ENCODE measurements at regions not wholly inside any gene's neighbourhood (a gene's known extent, or its start where the extent isn't known, plus 50 kb on each side); places are given as distances from the start of the nearest gene placed in this dataset.

DNA sequence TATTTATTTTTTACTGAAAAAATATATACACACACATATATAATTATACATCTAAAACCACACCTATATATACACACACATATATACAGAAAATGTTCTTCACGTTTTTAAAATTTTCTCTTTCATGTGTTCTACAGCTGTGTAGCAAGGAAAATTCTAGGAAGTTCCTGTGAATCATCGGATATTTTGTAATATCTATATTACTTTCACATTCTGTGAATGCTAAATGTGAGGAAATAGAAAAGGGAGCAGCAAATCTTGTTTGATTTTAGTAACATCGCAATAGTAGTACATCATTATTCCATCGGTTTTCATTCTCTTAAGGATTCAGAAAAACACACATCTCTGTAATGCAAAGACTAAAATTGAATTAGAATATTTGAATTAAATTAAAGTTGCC lies 836.8 kb upstream of the NECTIN3 start:
- no peak for DNase-seq (ENCODE audit: low read depth)

DNA sequence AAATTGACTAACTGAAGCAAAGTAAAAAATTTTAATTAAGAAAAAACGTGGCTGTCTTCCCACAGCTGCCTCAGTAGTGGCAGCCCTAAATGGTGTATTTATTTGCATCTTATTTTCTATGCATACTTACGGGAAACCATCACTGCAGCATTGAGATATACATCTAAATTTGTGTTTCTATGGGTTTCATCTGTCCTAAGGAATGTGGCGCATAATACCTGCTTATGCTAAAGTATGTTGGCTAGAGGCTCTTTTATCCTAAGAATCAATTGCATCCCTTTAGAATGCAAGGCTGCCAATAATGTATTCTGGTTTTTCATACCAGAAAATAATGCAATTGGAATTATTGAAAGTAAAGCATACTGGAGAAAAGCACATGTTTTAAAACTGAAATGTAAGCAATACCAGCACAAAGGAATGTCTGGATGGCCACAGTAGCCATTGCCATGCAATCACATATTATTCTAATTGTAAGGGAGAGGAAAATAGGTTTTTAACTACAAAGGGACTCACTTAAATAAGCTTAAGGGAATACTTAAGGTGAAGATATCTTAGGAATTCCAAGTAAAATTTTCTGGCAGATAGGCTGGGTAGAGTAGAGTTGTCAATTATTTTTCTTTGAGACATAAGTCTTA lies 834.5 kb upstream of the NECTIN3 start:
- DNase-seq (ENCODE audit: low read depth) = no peak

DNA sequence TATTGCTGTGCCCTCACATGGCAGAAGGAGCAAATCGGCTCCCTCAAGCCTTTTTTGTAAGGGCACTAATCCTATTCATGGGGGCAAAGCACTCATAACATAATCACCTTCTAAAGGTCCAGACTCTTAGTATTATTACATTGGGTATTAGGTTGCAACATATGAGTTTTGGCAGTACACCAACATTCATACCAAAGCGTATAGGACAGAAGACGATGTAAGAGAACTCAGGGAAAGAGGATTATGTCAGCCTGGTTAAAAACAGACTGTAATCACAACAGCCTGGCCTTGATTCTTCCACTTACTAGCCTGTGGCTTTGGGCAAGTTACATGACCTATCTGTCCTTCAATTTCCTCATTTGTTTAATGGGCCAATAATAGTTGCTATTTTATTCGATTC lies 828.5 kb upstream of the NECTIN3 start:
- peak; percentile 61 for DNase-seq (ENCODE audit: low read depth)

DNA sequence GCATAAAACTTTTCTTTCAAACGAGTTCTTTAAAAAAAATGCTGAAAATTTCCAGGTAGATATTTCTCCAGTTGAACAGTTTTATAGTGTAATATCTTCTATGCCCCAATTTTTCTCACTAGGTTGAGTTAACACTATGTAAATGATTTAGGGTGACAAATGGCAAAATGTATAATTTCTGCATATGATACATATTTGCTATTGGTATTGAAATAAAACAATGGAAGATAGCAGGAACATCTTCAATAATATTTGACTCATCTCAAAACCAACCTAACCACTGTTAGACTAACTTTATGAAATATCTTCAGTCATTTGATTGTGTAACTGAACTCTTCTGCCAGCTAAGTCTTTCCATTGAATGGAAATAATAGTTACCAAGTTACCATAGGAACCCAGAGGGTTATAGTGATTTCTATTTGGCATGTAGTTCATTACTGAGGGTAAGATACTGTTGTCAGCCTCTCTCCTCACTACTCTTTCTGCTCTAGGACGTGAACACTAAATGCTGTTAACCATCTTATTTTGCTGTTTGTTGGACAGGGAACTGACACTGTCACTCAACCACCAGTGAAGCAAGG lies 824.7 kb upstream of the NECTIN3 start:
- DNase-seq (ENCODE audit: low read depth) = no peak

DNA sequence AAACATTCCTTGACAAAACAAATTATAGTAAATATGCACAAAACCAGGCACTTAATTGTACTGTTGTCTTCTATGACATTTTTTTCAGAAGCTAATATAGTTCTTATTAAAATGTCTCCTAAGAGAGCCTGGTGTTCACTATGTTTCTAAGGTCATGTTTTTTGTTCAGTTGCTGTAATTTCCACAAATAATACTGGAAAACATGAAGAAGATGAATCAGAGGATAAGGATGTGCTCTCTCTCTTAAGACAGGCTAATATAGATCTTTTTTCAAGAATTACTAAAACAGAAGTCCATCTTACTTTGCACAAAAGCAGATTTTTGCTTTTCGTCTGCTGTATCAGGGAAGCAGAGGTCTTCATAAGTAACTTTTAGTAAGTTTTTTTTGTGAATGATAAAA lies 823.0 kb upstream of the NECTIN3 start:
- no peak for DNase-seq (ENCODE audit: low read depth)

DNA sequence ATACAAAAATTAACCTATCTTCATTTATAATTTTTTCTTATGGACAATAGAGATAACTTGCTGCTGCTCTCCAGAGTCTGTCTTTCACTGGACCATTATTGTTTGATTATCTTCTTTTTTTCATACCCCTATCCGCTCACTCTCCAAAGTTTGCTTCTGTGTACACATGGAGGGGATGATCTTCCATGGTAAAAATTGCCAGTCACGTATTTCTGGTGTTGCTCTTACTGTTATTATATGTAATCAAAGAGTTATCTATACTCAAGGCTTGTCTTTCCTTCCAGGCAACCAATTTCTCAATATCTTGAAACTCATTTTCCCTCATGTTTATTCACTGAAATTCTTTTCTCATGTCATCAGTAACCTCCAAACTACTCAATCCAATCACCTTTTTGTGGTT lies 817.8 kb upstream of the NECTIN3 start:
- no peak for DNase-seq (ENCODE audit: low read depth)

DNA sequence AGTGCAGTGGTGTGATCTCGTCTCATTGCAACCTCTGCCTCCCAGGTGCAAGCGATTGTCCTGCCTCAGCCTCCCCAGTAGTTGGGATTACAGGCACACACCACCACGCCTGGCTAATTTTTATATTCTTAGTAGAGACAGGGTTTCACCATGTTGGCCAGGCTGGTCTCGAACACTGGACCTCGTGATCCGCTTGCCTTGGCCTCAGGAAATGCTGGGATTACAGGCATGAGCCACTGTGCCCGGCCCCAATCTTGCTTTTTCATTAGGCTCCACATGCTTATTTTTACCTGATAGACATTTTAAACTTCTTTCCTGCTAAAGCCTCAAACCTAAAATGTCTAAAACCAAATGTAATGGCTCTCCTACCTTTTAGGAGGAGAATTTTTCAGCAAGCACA lies 817.0 kb upstream of the NECTIN3 start:
- no peak for DNase-seq (ENCODE audit: low read depth)

DNA sequence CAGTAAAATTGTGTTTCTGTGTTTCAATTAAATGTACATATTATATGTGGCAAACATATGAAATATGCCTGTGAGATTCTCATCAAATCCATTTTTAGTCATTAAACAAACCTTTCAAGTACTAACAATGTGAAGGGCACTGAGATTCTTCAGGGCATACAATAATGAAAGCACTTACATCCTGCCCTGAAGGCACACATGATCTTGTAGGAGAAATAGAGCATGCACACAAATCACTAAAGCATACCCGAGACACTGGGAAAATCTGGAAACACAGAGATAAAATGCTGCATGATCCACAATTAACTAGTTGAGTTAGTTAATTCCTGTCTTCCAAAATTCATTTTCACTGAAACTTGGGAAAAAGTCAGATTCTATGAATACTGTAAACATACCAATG lies 810.5 kb upstream of the NECTIN3 start:
- no peak for DNase-seq (ENCODE audit: low read depth)

DNA sequence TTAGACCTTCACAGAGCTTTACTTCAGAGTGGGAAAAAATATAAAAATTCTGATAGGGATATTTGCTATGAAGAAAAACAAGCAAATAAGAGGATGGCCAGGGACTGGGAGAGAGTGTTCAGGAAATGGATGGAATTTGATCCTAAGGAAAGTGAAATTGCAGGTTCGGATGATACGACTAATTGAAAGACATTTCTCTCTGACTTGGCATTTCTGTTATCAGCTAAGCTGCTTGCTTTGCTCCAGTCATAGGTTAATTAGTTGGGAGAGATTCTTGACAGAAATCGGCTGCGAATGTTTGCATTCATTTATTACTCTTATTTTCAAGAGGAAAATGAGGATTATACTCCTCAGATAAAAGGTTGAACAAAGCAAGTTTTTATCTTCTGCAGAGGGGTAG lies 808.7 kb upstream of the NECTIN3 start:
- no peak for DNase-seq (ENCODE audit: low read depth)

DNA sequence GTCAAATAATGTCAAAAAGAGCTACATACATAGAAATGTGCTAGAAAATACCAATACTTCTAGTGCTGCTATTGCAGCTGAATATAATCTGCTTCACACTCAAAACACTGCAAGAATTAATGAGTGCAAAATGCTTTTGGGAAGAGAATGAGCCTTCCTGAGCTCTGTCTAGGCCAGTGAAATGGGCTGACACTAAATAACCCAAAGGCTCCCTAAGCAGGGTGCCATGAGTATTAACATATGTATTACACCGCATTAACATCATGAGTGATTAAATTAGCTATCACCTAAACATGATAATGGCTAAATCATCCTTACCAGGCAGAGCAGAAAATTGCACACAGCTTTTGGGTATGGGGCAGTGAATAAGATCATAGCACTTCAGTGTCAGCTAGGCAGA lies 806.3 kb upstream of the NECTIN3 start:
- DNase-seq (ENCODE audit: low read depth) = no peak

DNA sequence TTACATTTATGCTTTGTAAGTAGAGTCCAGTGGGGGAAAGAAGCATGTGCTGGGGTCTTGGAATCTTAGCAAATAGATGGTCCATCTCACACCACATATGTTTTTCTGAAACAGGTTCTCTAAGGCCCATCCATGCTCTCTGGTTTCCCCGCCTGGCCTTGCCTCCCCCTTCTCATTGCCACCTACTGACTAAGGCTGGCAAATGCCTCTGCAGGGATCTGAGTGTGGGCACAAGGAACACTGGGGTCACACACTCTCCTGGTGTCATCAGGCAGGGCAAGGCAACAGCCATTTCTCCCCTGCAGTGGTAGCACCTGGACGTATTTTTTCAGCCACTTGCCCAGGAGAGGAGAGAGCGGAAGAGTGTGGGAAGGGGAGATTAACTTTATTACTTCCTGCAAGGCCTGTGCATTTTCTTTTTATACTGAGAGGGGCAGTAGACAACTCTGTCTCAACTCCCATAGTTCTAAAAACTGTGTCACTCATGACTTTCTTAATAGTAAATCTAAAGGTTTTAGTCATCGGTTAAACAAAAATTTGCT lies 804.2 kb upstream of the NECTIN3 start:
- no peak for DNase-seq (ENCODE audit: low read depth)

DNA sequence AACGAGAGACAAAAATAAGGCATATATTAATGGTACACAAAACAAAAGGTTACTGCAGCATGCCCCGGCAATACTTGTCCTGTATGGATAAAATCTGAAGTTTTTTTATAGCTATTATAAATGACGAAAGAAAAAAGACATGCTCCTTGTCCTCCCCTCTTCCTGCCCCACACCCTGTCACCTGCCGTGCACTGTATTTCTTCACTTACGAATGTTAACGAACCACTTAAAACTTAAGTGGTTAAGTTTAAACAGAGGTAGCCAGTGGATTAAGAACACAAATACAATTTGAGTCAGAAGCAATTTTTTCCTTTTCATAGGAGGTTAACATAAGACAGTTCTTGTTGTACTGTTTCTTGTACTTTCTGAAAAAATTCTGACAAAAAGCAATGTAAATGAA lies 799.1 kb upstream of the NECTIN3 start:
- no peak for DNase-seq (ENCODE audit: low read depth)

DNA sequence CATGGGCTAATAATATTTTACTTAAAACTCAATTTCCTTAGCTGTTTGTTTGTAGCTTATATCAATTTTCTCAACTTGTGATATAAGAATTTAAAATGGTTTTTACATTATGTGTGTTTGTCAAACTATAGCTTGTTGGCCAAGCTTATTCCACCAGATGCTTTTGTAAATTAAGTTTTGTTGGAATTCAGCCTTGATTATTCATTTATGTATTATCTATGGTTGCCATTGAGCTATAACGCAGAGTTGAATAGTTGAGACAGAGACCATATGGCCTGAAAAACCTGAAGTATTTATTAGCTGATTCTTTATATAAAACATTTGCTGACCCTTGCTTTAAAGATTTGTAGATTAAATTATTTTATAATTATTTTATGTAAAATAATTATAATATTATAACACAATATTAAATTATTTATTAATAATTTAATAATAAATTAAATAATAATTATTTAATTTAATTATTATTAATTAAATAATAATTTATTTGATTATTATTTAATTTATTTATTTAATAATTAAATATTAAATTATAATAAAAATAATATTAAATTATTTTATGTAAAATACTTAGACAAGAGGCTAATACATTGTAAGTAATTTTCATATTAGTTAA lies 779.6 kb upstream of the NECTIN3 start:
- no peak for DNase-seq (ENCODE audit: low read depth)

DNA sequence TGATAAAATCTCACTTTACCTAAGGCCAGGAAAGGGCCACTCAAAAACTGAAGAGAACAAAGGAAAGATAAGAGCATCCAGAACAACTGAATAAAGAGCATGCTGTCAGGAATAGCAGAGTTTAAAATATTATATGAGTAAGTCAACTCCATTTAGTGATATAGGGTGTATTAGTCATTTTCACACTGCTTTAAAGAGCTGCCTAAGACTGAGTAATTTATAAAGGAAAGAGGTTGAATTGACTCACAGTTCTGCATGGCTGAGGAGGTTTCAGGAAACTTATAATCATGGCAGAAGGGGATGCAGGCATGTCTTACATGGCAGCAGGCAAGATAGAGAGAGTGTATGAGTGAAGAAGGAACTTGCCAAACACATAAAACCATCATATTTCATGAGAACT lies 778.0 kb upstream of the NECTIN3 start:
- DNase-seq (ENCODE audit: low read depth) = no peak

DNA sequence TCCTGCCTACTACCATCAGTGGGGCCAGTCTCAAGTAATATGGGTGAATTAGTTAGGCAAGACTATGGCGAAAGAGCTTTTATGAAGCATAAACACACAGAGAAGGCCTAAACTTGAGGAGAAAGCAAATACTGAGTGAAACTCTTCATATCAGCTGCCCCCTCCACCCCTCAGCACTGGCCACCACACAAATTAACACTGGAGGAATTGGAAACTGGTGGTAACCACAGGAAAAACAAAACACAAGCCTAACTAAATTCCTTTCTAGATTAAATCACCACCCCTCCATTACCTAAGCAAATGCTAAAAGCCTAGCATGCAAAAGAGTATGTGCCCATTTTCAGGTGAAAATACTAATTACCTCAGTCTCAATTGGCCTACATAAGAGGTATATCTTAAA lies 774.7 kb upstream of the NECTIN3 start:
- DNase-seq (ENCODE audit: low read depth) = no peak

DNA sequence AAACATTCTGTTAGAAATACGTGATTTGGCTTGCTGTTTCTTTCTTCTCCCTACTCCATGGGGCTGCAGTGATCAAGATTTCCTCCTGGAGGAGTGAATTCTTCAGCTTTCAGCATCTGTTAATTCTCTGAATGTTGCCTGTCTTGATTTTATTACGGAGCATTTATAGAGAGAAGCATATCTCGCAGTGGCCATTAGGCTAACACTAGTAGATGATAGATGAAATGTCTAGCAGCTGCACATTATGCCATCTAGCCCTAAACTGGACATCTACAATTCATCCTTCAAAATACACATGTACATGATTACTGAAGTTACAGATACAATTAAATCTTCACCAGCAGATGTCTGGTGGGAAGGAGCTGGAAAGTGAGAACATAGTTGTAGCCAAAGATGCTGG lies 769.8 kb upstream of the NECTIN3 start:
- no peak for DNase-seq (ENCODE audit: low read depth)

DNA sequence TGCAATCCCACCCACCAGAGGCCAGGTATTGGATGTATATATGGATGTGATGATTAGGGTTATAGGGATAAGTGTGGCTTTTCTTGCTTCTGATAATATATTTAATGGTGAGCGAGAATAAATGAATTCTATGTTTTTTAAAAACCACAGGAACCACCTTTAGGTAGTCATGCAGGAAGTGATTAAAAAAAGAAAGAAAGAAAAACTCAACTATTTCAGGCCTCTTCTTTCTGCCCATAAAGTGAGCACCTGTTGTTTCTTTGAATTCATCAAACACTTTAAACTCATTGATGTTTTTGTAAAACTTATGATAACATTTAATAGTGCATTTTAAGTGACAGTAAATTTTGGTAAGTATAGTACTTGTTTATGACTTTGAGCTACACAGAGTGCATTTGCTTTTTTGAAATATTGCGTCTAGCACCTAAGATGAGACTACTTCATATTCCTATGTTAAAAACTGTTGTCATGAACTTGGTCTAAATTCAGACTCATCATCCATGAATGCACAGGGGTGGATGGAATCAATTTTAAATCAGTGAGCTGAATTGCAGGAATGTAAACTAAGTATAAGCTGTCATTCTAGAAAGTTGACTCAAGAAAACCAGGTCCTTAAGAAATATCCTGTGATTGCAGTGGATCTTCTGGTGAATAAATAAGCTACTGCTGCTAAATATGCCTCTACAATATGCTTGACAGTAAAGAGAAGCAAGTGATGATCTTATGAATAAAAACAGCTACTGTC lies 764.4 kb upstream of the NECTIN3 start:
- peak; percentile 24 for DNase-seq (ENCODE audit: low read depth)

DNA sequence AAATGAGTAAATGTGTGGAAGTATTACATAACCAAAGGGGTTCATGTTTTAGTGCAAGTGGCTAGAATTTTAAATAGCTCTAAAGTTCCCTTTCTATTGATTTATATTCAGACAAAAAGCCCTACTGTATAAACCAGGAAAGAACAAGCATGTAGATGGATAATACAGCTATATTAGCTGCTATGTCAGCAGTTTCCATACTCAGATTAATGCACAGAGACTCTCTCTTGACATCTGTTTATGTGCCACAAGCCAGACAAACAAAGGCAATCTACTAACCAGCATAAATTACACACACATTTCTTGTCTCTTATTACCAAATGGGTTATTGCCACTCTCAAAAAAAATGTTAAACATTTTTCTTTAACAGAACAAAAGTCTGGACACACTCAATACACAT lies 760.1 kb upstream of the NECTIN3 start:
- DNase-seq (ENCODE audit: low read depth) = no peak

DNA sequence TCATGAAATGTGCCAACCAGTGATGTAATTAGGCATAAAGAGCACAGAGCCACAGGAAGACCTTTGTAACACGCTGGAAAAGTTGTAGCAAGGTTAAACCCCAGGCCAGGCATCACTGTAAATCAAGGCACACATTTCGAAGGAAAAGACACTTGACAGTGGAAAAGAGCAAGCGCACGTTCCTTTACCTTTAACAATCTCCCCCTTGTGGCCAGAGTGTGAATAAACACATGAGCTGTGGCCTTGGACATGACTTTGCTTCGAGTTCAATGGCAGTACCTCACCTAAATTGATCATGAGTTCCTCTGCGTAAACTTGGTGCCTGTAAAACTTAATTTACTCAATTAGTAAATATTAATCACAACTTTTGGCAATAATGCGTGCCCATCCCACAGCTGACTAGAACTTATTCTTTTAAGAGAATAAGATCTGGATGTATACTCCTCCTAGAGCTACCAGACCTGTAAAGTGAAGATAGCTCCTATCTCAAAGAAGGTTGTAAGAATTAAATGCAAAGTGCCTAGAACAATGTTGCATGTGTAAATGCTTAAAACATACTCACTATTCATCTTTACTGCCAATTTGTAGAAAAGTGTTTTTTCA lies 757.0 kb upstream of the NECTIN3 start:
- DNase-seq (ENCODE audit: low read depth) = peak; percentile 32

DNA sequence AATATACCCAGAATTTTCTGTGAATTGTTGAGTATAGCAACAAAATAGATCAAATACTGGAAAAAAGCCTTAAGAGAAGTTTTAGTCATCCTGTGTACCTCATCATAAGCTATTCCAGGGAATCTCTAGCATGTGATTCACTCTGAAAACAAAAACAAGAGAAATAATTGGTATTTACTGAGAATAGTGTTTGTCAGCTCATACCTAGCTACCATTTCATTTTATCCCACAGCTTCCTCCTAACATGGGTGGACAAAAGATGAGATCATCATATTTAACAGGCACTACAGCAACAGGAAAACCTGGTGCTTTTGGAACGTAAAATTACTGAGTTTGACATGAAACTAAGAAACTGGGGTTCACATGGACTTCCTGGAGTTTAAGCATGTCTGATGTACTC lies 753.5 kb upstream of the NECTIN3 start:
- DNase-seq (ENCODE audit: low read depth) = no peak

DNA sequence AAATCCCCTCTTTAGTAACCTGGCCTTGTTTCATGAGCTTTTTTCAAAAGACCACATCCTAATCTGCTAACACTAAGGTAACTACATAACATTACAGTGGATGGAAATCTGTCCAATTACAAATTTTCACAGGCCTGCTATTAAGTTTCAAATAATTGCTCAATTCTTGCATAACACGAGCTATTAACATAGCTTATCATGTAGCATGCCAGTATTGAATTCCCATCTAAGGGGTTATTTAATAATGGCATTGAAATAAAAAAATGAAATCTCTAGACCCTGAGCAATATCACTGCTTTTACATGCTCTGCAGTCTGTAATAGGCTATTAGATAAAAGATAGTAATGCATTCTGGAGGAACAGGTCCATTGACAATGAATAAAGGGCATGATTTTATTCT lies 748.3 kb upstream of the NECTIN3 start:
- DNase-seq (ENCODE audit: low read depth) = no peak

DNA sequence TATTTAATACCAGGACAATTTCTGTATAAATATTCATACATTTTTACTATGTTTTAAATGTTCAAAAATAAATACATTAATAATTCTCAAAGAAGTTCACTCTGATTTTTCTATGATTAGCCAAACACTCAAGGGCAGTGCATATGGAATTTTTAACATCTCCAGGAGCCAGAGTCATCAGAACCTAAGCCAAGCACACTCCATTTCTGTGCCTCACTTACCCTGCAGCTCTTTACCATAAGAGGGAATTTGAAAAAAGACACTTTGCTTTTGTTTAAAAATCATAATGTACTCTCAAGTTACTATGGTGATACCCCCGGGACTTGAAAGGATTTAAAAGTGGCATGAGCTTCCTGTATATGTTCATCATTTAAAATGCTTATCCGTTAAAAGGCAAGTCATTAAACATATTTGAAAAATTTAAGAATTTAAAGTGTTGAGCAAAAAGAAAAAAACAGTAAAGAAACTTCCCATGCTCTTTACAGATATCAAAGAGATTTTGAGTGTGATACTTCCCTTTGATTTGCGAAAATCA lies 747.4 kb upstream of the NECTIN3 start:
- no peak for DNase-seq (ENCODE audit: low read depth)
